Endothelial cell of umbilical vein (primary cell): ENCODE measurements at regions not wholly inside any gene's neighbourhood (a gene's known extent, or its start where the extent isn't known, plus 50 kb on each side); places are given as distances from the start of the nearest gene placed in this dataset.

Experiments used
- BruUV-seq: library from RNA; stranded (reverse); fragments of 400-500 nt; replicated peaks from 2 replicates; lab custom pipeline; 2021; lab: Mats Ljungman, UMichigan
- CTCF ChIA-PET: fragments of 300-600, 350-600 bp; sonication (Branson Sonifier 250); formaldehyde crosslinking; loops from one replicate; lab custom pipeline; 2021; ENCODE audit warnings: antibody characterized with exemption, inconsistent platforms; lab: Charles Lee
- POLR2A ChIA-PET: fragments of 300-600, 350-600 bp; sonication (Branson Sonifier 250); formaldehyde crosslinking; loops from one replicate; lab custom pipeline; 2021; ENCODE audit warnings: antibody characterized with exemption, inconsistent platforms; lab: Charles Lee
- DNase-seq: peaks from one replicate; pipeline ENCODE4 v3.0.0-alpha.2; 2011; ENCODE audit warnings: low read depth, low spot score
- FAIRE-seq: peaks from 2 replicates; lab custom pipeline; 2011; peaks lifted over from hg19 to GRCh38; lab: Jason Lieb, UNC
- H2AFZ ChIP-seq: 2 replicates; pipeline ENCODE4 v1.6.0; 2012; ENCODE audit warnings: low read depth, low read length, control low read depth, inconsistent platforms
- H3K27ac ChIP-seq: 2 replicates; pipeline ENCODE4 v1.5.1; 2011; ENCODE audit warnings: low read depth, mild to moderate bottlenecking, control low read depth, low read length, moderate library complexity; ENCODE audit not compliant: insufficient read depth
- H3K27me3 ChIP-seq, 2 experiments: 2 replicates each; pipeline versions ENCODE4 v1.6.0 to v1.6.1; 2011; ENCODE audit warnings: low read length in 2 of 2, mixed read lengths in 1 of 2; ENCODE audit not compliant: control insufficient read depth in 2 of 2, insufficient read depth in 2 of 2
- H3K36me3 ChIP-seq, 2 experiments: 2 replicates in 1 of 2; 3 replicates in 1 of 2; pipeline ENCODE4 v1.5.1; 2011; ENCODE audit warnings: low read length in 2 of 2, mild to moderate bottlenecking in 1 of 2, moderate library complexity in 1 of 2; ENCODE audit not compliant: control insufficient read depth in 2 of 2, insufficient read depth in 2 of 2; ENCODE audit errors: extremely low read depth in 1 of 2
- H3K4me1 ChIP-seq: 3 replicates; pipeline ENCODE4 v1.5.1; 2011; ENCODE audit warnings: mild to moderate bottlenecking, low read length; ENCODE audit not compliant: control insufficient read depth, insufficient read depth; ENCODE audit errors: extremely low read depth
- H3K4me2 ChIP-seq: 2 replicates; pipeline ENCODE4 v1.6.1; 2011; ENCODE audit warnings: low read length, control low read depth, mixed read lengths; ENCODE audit not compliant: insufficient read depth
- H3K4me3 ChIP-seq, 3 experiments: fragments of 200-600 bp in 1 of 3; sonication (generic), shearing (Covaris generic) in 1 of 3; replicated peaks in 1 of 3; 2 replicates each; pipeline ENCODE4 v1.5.1; 2011 to 2016; ENCODE audit warnings: control low read depth in 3 of 3, low read length in 3 of 3, mild to moderate bottlenecking in 2 of 3, inconsistent platforms in 1 of 3, low read depth in 1 of 3, moderate library complexity in 1 of 3; ENCODE audit not compliant: insufficient read depth in 1 of 3
- H3K79me2 ChIP-seq: 2 replicates; pipeline ENCODE4 v1.6.0; 2012; ENCODE audit warnings: low read length, inconsistent platforms; ENCODE audit not compliant: control insufficient read depth, insufficient read depth
- H3K9ac ChIP-seq: replicated peaks from 2 replicates; pipeline ENCODE3; 2011; ENCODE audit warnings: low read length, control low read depth; ENCODE audit not compliant: insufficient read depth; ENCODE audit errors: extremely low read depth
- H3K9me1 ChIP-seq: replicated peaks from 3 replicates; pipeline ENCODE4 v1.6.0; 2011; ENCODE audit warnings: mild to moderate bottlenecking, low read length; ENCODE audit not compliant: control insufficient read depth, insufficient read depth; ENCODE audit errors: extremely low read depth
- H3K9me3 ChIP-seq: replicated peaks from 2 replicates; pipeline ENCODE4 v1.5.1; 2012; ENCODE audit warnings: low read length, inconsistent platforms; ENCODE audit not compliant: control insufficient read depth, insufficient read depth
- H4K20me1 ChIP-seq: replicated peaks from 2 replicates; pipeline ENCODE3; 2011; ENCODE audit warnings: mild to moderate bottlenecking, low read length; ENCODE audit not compliant: control insufficient read depth, insufficient read depth; ENCODE audit errors: extremely low read depth
- EZH2 ChIP-seq: IDR thresholded peaks from 2 replicates; pipeline ENCODE4 v1.6.1; 2012; ENCODE audit warnings: borderline replicate concordance, low read depth, mild to moderate bottlenecking, moderate library complexity, low read length, inconsistent platforms; ENCODE audit not compliant: severe bottlenecking
- GATA2 ChIP-seq: IDR thresholded peaks from 2 replicates; pipeline ENCODE4 v1.7.0; 2011; ENCODE audit warnings: low read depth, mild to moderate bottlenecking, moderate library complexity, mixed read lengths, low read length; ENCODE audit not compliant: insufficient read length, insufficient read depth
- JUN ChIP-seq: IDR thresholded peaks from 2 replicates; pipeline ENCODE4 v1.6.1; 2011; ENCODE audit warnings: borderline replicate concordance, low read depth; ENCODE audit not compliant: insufficient read length, insufficient read depth
- MAX ChIP-seq: IDR thresholded peaks from 2 replicates; pipeline ENCODE4 v1.6.1; 2011; ENCODE audit not compliant: insufficient read depth, insufficient read length
- MYC ChIP-seq: IDR thresholded peaks from one replicate; pipeline ENCODE4 v1.6.1; 2011; ENCODE audit warnings: mild to moderate bottlenecking, low read depth, low read length
- POLR2A ChIP-seq: IDR thresholded peaks from 2 replicates; pipeline ENCODE4 v1.6.1; 2012; ENCODE audit warnings: low read depth, mild to moderate bottlenecking, control low read depth, low read length
- POLR2AphosphoS5 ChIP-seq: IDR thresholded peaks from 2 replicates; pipeline ENCODE4 v1.6.1; 2012; ENCODE audit warnings: low read depth, mild to moderate bottlenecking, control low read depth, low read length, moderate library complexity; ENCODE audit not compliant: insufficient read depth
- dilution Hi-C: fragments of 300-500 bp; cut with MboI; formaldehyde crosslinking; loops from one replicate; pipeline ENCODE4 v1.15.0; 2019; ENCODE audit warnings: low sequenced_read_pairs; ENCODE audit not compliant: extremely low pct_ligation_motif_present
- intact Hi-C: fragments of 100-400 bp; cut with micrococcal nuclease; formaldehyde crosslinking; loops from one replicate; pipeline ENCODE4 v1.10.0; 2022
- TF ChIP-seq, protein P1 (sequence below), 2 donors: IDR thresholded peaks; 1 replicate in 1 of 2; 2 replicates in 1 of 2; pipeline ENCODE4 v1.5.1; 2011; ENCODE audit warnings: low read length in 2 of 2, mild to moderate bottlenecking in 2 of 2, moderate library complexity in 2 of 2, control low read depth in 1 of 2, inconsistent platforms in 1 of 2, low read depth in 1 of 2; ENCODE audit not compliant: insufficient read depth in 1 of 2; ENCODE audit errors: extremely low read depth in 1 of 2

DNA sequence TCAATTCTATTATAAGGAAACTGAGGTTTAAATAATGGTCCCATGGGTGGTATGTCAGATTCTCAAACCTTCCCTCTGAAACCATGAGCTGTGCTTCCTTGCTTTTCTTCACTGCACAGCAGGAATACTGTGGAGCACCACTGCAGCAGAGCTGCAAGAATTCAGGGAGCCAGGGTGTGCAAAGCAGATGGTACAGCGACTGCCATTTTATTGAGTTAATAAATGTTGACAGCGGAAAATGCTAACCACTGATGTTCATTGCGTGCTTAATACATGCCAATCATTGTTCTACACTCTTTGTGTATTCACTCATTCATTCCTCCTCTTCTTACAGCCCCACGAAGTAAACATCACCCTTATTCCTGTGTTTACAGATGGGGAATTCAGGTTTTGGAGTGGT is 152.2 kb upstream of the THSD7B start:
- Histone ChIP-seq H4K20me1 (no peaks in the 10 kb centered on the region), H3K36me3 (no peaks in the 10 kb centered on the region), H3K27me3 (no peaks in the 10 kb centered on the region), H3K4me2 (no peak overlapping the region), H3K9me1 (no peaks in the 10 kb centered on the region), H3K4me3 (no peak overlapping the region), H3K79me2 (no peaks in the 10 kb centered on the region), H3K9me3 (no peaks in the 10 kb centered on the region), H3K4me1 (no peaks in the 10 kb centered on the region), H3K9ac (no peak overlapping the region), H3K27ac (no peak overlapping the region), H2AFZ (no peak overlapping the region)
- POLR2A ChIA-PET: no interaction called here
- BruUV-seq: no TSS peak
- DNase-seq (no peak), FAIRE-seq (no peak)
- intact Hi-C loops (no loop called here), dilution Hi-C loops (no loop called here)
- TF ChIP-seq MYC (no peak), POLR2AphosphoS5 (no peak), POLR2A (no peak), EZH2 (no peak), GATA2 (no peak), JUN (no peak), MAX (no peak)
- TF ChIP-seq, protein P1, sequence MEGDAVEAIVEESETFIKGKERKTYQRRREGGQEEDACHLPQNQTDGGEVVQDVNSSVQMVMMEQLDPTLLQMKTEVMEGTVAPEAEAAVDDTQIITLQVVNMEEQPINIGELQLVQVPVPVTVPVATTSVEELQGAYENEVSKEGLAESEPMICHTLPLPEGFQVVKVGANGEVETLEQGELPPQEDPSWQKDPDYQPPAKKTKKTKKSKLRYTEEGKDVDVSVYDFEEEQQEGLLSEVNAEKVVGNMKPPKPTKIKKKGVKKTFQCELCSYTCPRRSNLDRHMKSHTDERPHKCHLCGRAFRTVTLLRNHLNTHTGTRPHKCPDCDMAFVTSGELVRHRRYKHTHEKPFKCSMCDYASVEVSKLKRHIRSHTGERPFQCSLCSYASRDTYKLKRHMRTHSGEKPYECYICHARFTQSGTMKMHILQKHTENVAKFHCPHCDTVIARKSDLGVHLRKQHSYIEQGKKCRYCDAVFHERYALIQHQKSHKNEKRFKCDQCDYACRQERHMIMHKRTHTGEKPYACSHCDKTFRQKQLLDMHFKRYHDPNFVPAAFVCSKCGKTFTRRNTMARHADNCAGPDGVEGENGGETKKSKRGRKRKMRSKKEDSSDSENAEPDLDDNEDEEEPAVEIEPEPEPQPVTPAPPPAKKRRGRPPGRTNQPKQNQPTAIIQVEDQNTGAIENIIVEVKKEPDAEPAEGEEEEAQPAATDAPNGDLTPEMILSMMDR (IDR thresholded peaks at IDR 0.05; ENCODE audit: extremely low read depth in 1 of 2, insufficient read depth in 1 of 2, low read depth in 1 of 2, low read length in 2 of 2): no peak
- CTCF ChIA-PET: no interaction called here
